H1 (cell line): ENCODE measurements at regions not wholly inside any gene's neighbourhood (a gene's known extent, or its start where the extent isn't known, plus 50 kb on each side); places are given as distances from the start of the nearest gene placed in this dataset.

Experiments used
- CTCF ChIA-PET: fragments of 300-600 bp; sonication (Branson Sonifier 250); formaldehyde crosslinking; loops from one replicate; lab custom pipeline; 2021; ENCODE audit not compliant: partially characterized antibody; lab: Charles Lee
- POLR2A ChIA-PET: fragments of 300-600 bp; sonication (Branson Sonifier 250); formaldehyde crosslinking; loops from one replicate; lab custom pipeline; 2021; ENCODE audit warnings: inconsistent platforms; ENCODE audit not compliant: partially characterized antibody; lab: Charles Lee
- DNase-seq, 2 experiments: peaks; one replicate each; pipeline versions ENCODE4 v3.0.0 to v3.0.0-alpha.2; 2010 to 2022; ENCODE audit warnings: low spot score in 2 of 2, low read depth in 1 of 2, mixed read lengths in 1 of 2
- FAIRE-seq: peaks from 2 replicates; lab custom pipeline; 2011; peaks lifted over from hg19 to GRCh38; lab: Jason Lieb, UNC
- H2AFZ ChIP-seq: 2 replicates; pipeline ENCODE4 v1.8.1; 2012; ENCODE audit warnings: low read length, inconsistent platforms
- H2AK5ac ChIP-seq: 2 replicates; pipeline ENCODE4 v1.6.1; 2013; ENCODE audit warnings: low read depth, low read length
- H2BK120ac ChIP-seq: replicated peaks from 2 replicates; pipeline ENCODE3; 2013; ENCODE audit warnings: low read depth, low read length, inconsistent platforms
- H2BK12ac ChIP-seq: 2 replicates; pipeline ENCODE4 v1.6.1; 2013; ENCODE audit warnings: low read depth, low read length
- H2BK15ac ChIP-seq: 2 replicates; pipeline ENCODE4 v1.6.1; 2013; ENCODE audit warnings: low read length
- H2BK20ac ChIP-seq: 2 replicates; pipeline ENCODE4 v1.6.1; 2013; ENCODE audit warnings: low read length
- H2BK5ac ChIP-seq: 2 replicates; pipeline ENCODE4 v1.6.1; 2013; ENCODE audit warnings: low read depth, low read length
- H3K14ac ChIP-seq: 2 replicates; pipeline ENCODE4 v1.6.1; 2013; ENCODE audit warnings: inconsistent platforms; ENCODE audit not compliant: insufficient read length
- H3K18ac ChIP-seq: 2 replicates; pipeline ENCODE4 v1.6.1; 2013; ENCODE audit warnings: low read length; ENCODE audit errors: extremely low read depth
- H3K23ac ChIP-seq: 2 replicates; pipeline ENCODE4 v1.6.1; 2013; ENCODE audit warnings: inconsistent platforms; ENCODE audit not compliant: insufficient read length
- H3K23me2 ChIP-seq: 2 replicates; pipeline ENCODE4 v1.6.1; 2013; ENCODE audit warnings: low read depth, low read length
- H3K27ac ChIP-seq: 2 replicates; pipeline ENCODE4 v1.6.1; 2011; ENCODE audit warnings: low read depth, low read length, inconsistent platforms
- H3K27me3 ChIP-seq, 4 experiments: replicated peaks in 1 of 4; 1 replicate in 1 of 4; 2 replicates in 3 of 4; pipeline versions ENCODE4 v1.6.1 to v1.8.1; 2011 to 2013; ENCODE audit warnings: low read length in 3 of 4, mild to moderate bottlenecking in 3 of 4, inconsistent platforms in 2 of 4, mixed read lengths in 2 of 4, moderate library complexity in 1 of 4; ENCODE audit not compliant: control insufficient read depth in 3 of 4, insufficient read depth in 3 of 4; ENCODE audit errors: extremely low read depth in 1 of 4
- H3K36me3 ChIP-seq, 4 experiments: 2 replicates each; pipeline versions ENCODE4 v1.6.1 to v1.8.1; 2011 to 2013; ENCODE audit warnings: mild to moderate bottlenecking in 4 of 4, low read length in 3 of 4, moderate library complexity in 2 of 4, control low read depth in 1 of 4, inconsistent platforms in 1 of 4; ENCODE audit not compliant: insufficient read depth in 4 of 4, control insufficient read depth in 2 of 4
- H3K4ac ChIP-seq: replicated peaks from 2 replicates; pipeline ENCODE3; 2013; ENCODE audit warnings: low read length, low read depth, mixed read lengths, inconsistent platforms; ENCODE audit not compliant: insufficient read length
- H3K4me1 ChIP-seq, 4 experiments: replicated peaks in 1 of 4; 1 replicate in 1 of 4; 2 replicates in 3 of 4; pipeline versions ENCODE4 v1.6.1 to v1.8.1; 2011 to 2013; ENCODE audit warnings: low read length in 3 of 4, inconsistent platforms in 2 of 4, mixed read lengths in 1 of 4; ENCODE audit not compliant: insufficient read depth in 4 of 4, control insufficient read depth in 3 of 4
- H3K4me2 ChIP-seq, 2 experiments: 2 replicates each; pipeline versions ENCODE4 v1.6.1 to v1.8.1; 2011 to 2013; ENCODE audit warnings: low read depth in 2 of 2, low read length in 2 of 2, control low read depth in 1 of 2, inconsistent platforms in 1 of 2, mild to moderate bottlenecking in 1 of 2; ENCODE audit not compliant: insufficient read depth in 1 of 2
- H3K4me3 ChIP-seq, 4 experiments: fragments of 200-600, 300-600 bp in 1 of 4; sonication (generic), shearing (Covaris generic), sonication (Bioruptor Twin) in 1 of 4; 2 replicates each; pipeline versions ENCODE4 v1.5.1 to v1.8.1; 2011 to 2016; ENCODE audit warnings: low read length in 4 of 4, low read depth in 3 of 4, control low read depth in 2 of 4, inconsistent platforms in 2 of 4, mild to moderate bottlenecking in 2 of 4, mixed read lengths in 1 of 4, moderate library complexity in 1 of 4; ENCODE audit not compliant: insufficient read depth in 2 of 4; ENCODE audit errors: extremely low read depth in 1 of 4
- H3K56ac ChIP-seq: replicated peaks from 2 replicates; pipeline ENCODE3; 2013; ENCODE audit warnings: low read depth, mild to moderate bottlenecking, mixed read lengths, low read length, inconsistent platforms; ENCODE audit not compliant: insufficient read length
- H3K79me1 ChIP-seq: 2 replicates; pipeline ENCODE4 v1.6.1; 2013; ENCODE audit warnings: low read depth, low read length, control low read depth
- H3K79me2 ChIP-seq, 2 experiments: 2 replicates each; pipeline versions ENCODE4 v1.6.1 to v1.8.1; 2012 to 2013; ENCODE audit warnings: low read length in 2 of 2, mild to moderate bottlenecking in 2 of 2, inconsistent platforms in 1 of 2; ENCODE audit not compliant: insufficient read depth in 2 of 2, control insufficient read depth in 1 of 2
- H3K9ac ChIP-seq, 4 experiments: replicated peaks in 1 of 4; 1 replicate in 1 of 4; 2 replicates in 3 of 4; pipeline versions ENCODE4 v1.6.1 to v1.8.1; 2011 to 2013; ENCODE audit warnings: low read depth in 3 of 4, low read length in 3 of 4, control low read depth in 2 of 4, mild to moderate bottlenecking in 2 of 4, moderate library complexity in 2 of 4, inconsistent platforms in 1 of 4; ENCODE audit errors: extremely low read depth in 1 of 4
- H3K9me3 ChIP-seq, 2 experiments: 2 replicates each; pipeline versions ENCODE4 v1.6.1 to v1.8.1; 2012 to 2013; ENCODE audit warnings: mild to moderate bottlenecking in 2 of 2, moderate library complexity in 2 of 2, control low read depth in 1 of 2, inconsistent platforms in 1 of 2, low read depth in 1 of 2, low read length in 1 of 2, mixed read lengths in 1 of 2; ENCODE audit not compliant: insufficient read depth in 2 of 2
- H4K20me1 ChIP-seq, 2 experiments: replicated peaks in 1 of 2; 2 replicates each; pipeline versions ENCODE3 to v1.8.1; 2011 to 2013; ENCODE audit warnings: inconsistent platforms in 2 of 2, low read length in 2 of 2, mild to moderate bottlenecking in 1 of 2; ENCODE audit not compliant: insufficient read depth in 2 of 2, control insufficient read depth in 1 of 2
- H4K5ac ChIP-seq: 2 replicates; pipeline ENCODE4 v1.6.1; 2013; ENCODE audit warnings: low read length, low read depth, mixed read lengths, inconsistent platforms; ENCODE audit not compliant: insufficient read length
- H4K8ac ChIP-seq: 2 replicates; pipeline ENCODE4 v1.8.0; 2013; ENCODE audit warnings: mild to moderate bottlenecking, moderate library complexity, low read length, inconsistent platforms; ENCODE audit not compliant: insufficient read depth; ENCODE audit errors: extremely low read depth
- H4K91ac ChIP-seq: replicated peaks from 2 replicates; pipeline ENCODE3; 2013; ENCODE audit warnings: low read length, mixed read lengths, inconsistent platforms; ENCODE audit not compliant: insufficient read length
- CBX5 ChIP-seq: fragments of 300-800, 300-1000 bp; sonication (generic); IDR thresholded peaks from 2 replicates; pipeline ENCODE4 v1.7.1; 2016; ENCODE audit warnings: antibody characterized with exemption, low read length, low read depth
- WGBS, 2 experiments: shearing (Covaris generic) in 1 of 2; methylation state at CpG; one replicate each; pipeline versions ENCODE4 v1.1.6 to v1.1.7; 2013 to 2015; ENCODE audit warnings: low lambda C conversion rate in 2 of 2, mixed read lengths in 2 of 2, inconsistent platforms in 1 of 2, low coverage in 1 of 2, missing lambda C conversion rate in 1 of 2; ENCODE audit not compliant: insufficient replicate concordance in 2 of 2, insufficient coverage in 1 of 2, insufficient read length in 1 of 2; ENCODE audit errors: extremely low coverage in 1 of 2, missing lambda C conversion rate in 1 of 2; 5-methylcytosine and 5-hydroxymethylcytosine counted together

DNA sequence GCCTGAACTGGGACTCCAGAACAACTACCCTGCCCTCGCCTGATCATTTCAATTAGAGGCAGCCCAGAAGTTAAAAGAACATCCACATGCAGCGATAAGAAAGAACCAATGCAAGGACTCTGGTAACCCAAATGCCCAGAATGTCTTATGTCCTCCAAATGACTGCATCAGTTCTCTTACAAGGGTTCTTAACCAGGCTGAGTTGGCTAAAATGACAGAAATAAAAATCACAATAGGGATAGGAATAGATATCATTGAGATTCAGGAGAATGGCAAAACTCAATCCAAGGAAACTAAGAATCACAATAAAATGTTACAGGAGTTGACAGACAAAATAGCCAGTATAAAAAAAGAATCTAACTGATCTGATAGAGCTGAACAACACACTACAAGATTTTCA, 80.1 kb upstream of the PTGFR start:
- H2BK12ac ChIP-seq = no peak overlapping the region
- H3K56ac ChIP-seq = no peak overlapping the region
- H3K27me3 ChIP-seq = no peaks in the 10 kb centered on the region
- H2BK20ac ChIP-seq = no peak overlapping the region
- no peak overlapping the region for H3K4me2 ChIP-seq
- ChIA-PET CTCF (no interaction called here), POLR2A (no interaction called here)
- H3K18ac ChIP-seq = no peak overlapping the region
- H3K23ac ChIP-seq = no peak overlapping the region
- H3K79me2 ChIP-seq = no peaks in the 10 kb centered on the region
- H3K36me3 ChIP-seq = no peaks in the 10 kb centered on the region
- H3K4me1 ChIP-seq = no peaks in the 10 kb centered on the region
- no peak overlapping the region for H2AK5ac ChIP-seq
- H3K9me3 ChIP-seq = peaks cover 4 to 9% of the 10 kb centered on the region in 2 experiments; a peak in 2 of 4 replicates
- H3K23me2 ChIP-seq = no peaks in the 10 kb centered on the region
- H3K27ac ChIP-seq = no peak overlapping the region
- no peak overlapping the region for H2BK15ac ChIP-seq
- H4K20me1 ChIP-seq = no peaks in the 10 kb centered on the region
- H3K4me3 ChIP-seq = no peak overlapping the region
- 89% methylated on average over 2 of the region's 2 CpGs; no CpG with 5 or more reads in 1 of the 2 experiments for WGBS, 2 experiments
- no peak for FAIRE-seq
- H4K91ac ChIP-seq = no peak overlapping the region
- H2BK120ac ChIP-seq = no peak overlapping the region
- H2AFZ ChIP-seq = no peak overlapping the region
- H4K5ac ChIP-seq = no peak overlapping the region
- H3K14ac ChIP-seq = no peak overlapping the region
- no peak overlapping the region for H3K4ac ChIP-seq
- no peak overlapping the region for H2BK5ac ChIP-seq
- no peak overlapping the region for H4K8ac ChIP-seq
- no peak overlapping the region for H3K9ac ChIP-seq
- H3K79me1 ChIP-seq = no peaks in the 10 kb centered on the region
- no peak for DNase-seq
- TF ChIP-seq CBX5 = no peak
